CD4-positive, alpha-beta T cell (primary cell): ENCODE measurements at regions not wholly inside any gene's neighbourhood (a gene's known extent, or its start where the extent isn't known, plus 50 kb on each side); places are given as distances from the start of the nearest gene placed in this dataset.

Experiments used
- ATAC-seq: fragments of 200-7000 bp; cut with Tn5 transposase; one replicate; pipeline ENCODE4 v1.10.0; 2022; ENCODE audit warnings: mild to moderate bottlenecking; ENCODE audit not compliant: poor library complexity
- CTCF ChIA-PET: fragments of 350-600 bp; sonication (Branson Sonifier 250); formaldehyde crosslinking; loops from one replicate; lab custom pipeline; 2021; ENCODE audit warnings: antibody characterized with exemption, inconsistent platforms; lab: Charles Lee
- POLR2A ChIA-PET: fragments of 350-600 bp; sonication (Branson Sonifier 250); formaldehyde crosslinking; loops from one replicate; lab custom pipeline; 2021; ENCODE audit warnings: antibody characterized with exemption, inconsistent platforms; lab: Charles Lee
- DNase-seq, 14 experiments: peaks; one replicate each; pipeline ENCODE4 v3.0.0-alpha.2; 2013 to 2020; ENCODE audit warnings: mixed read lengths in 2 of 14
- H3K27ac ChIP-seq, 2 donors: one replicate each; pipeline versions ENCODE4 v1.5.1 to v1.7.0; 2013; ENCODE audit warnings: low read length in 2 of 2, low read depth in 1 of 2, mild to moderate bottlenecking in 1 of 2
- H3K27me3 ChIP-seq, 2 experiments: 1 replicate in 1 of 2; 2 replicates in 1 of 2; pipeline versions ENCODE4 v1.6.1 to v1.7.0; 2013; ENCODE audit warnings: low read length in 2 of 2, control low read depth in 1 of 2, mild to moderate bottlenecking in 1 of 2, moderate library complexity in 1 of 2; ENCODE audit not compliant: insufficient read depth in 2 of 2, control insufficient read depth in 1 of 2
- H3K36me3 ChIP-seq: one replicate; pipeline ENCODE4 v1.6.1; 2013; ENCODE audit warnings: low read length, control low read depth; ENCODE audit not compliant: insufficient read depth
- H3K4me1 ChIP-seq: one replicate; pipeline ENCODE4 v1.6.1; 2013; ENCODE audit warnings: low read length, control low read depth; ENCODE audit not compliant: insufficient read depth
- H3K4me3 ChIP-seq: one replicate; pipeline ENCODE4 v1.5.1; 2013; ENCODE audit warnings: mild to moderate bottlenecking, low read length, moderate library complexity
- H3K9me3 ChIP-seq, 2 experiments: 1 replicate in 1 of 2; 2 replicates in 1 of 2; pipeline versions ENCODE4 v1.6.1 to v1.7.0; 2013; ENCODE audit warnings: low read length in 2 of 2, mild to moderate bottlenecking in 2 of 2, control low read depth in 1 of 2, moderate library complexity in 1 of 2; ENCODE audit not compliant: control insufficient read depth in 1 of 2, insufficient read depth in 1 of 2
- H3K27ac Mint-ChIP-seq: one replicate; pipeline ENCODE4 v1.8.0; 2020; ENCODE audit warnings: mixed read lengths
- H3K27me3 Mint-ChIP-seq: one replicate; pipeline ENCODE4 v1.8.0; 2021; ENCODE audit warnings: mixed read lengths
- H3K36me3 Mint-ChIP-seq: one replicate; pipeline ENCODE4 v1.8.0; 2021; ENCODE audit warnings: low read depth, mixed read lengths
- H3K4me1 Mint-ChIP-seq: one replicate; pipeline ENCODE4 v1.8.0; 2021; ENCODE audit warnings: low read depth, mixed read lengths
- H3K4me3 Mint-ChIP-seq: one replicate; pipeline ENCODE4 v1.8.0; 2020; ENCODE audit warnings: mild to moderate bottlenecking, mixed read lengths
- H3K9me3 Mint-ChIP-seq: one replicate; pipeline ENCODE4 v1.8.0; 2020; ENCODE audit warnings: mixed read lengths
- intact Hi-C, 2 experiments: fragments of 100-400 bp; cut with DNase I in 1 of 2; cut with micrococcal nuclease in 1 of 2; formaldehyde crosslinking; loops; one replicate each; pipeline versions ENCODE4 v1.15.1 to v1.9.0; 2023 to 2025; cut with DNase I, micrococcal nuclease
- TF ChIP-seq, protein P1 (sequence below): fragments of 200-600 bp; IDR thresholded peaks from one replicate; pipeline ENCODE4 v1.8.0; 2022; ENCODE audit warnings: antibody characterized with exemption, mild to moderate bottlenecking

GRCh38 chr2:67142741-67143140 lies 254.4 kb upstream of the ETAA1 start:
- H3K4me1 Mint-ChIP-seq: no peaks in the 10 kb centered on the region
- TF ChIP-seq, protein P1, sequence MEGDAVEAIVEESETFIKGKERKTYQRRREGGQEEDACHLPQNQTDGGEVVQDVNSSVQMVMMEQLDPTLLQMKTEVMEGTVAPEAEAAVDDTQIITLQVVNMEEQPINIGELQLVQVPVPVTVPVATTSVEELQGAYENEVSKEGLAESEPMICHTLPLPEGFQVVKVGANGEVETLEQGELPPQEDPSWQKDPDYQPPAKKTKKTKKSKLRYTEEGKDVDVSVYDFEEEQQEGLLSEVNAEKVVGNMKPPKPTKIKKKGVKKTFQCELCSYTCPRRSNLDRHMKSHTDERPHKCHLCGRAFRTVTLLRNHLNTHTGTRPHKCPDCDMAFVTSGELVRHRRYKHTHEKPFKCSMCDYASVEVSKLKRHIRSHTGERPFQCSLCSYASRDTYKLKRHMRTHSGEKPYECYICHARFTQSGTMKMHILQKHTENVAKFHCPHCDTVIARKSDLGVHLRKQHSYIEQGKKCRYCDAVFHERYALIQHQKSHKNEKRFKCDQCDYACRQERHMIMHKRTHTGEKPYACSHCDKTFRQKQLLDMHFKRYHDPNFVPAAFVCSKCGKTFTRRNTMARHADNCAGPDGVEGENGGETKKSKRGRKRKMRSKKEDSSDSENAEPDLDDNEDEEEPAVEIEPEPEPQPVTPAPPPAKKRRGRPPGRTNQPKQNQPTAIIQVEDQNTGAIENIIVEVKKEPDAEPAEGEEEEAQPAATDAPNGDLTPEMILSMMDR: no peak
- no peaks in the 10 kb centered on the region for H3K27me3 Mint-ChIP-seq
- H3K9me3 ChIP-seq: no peaks in the 10 kb centered on the region
- H3K9me3 Mint-ChIP-seq: no peaks in the 10 kb centered on the region
- ChIA-PET CTCF (no interaction called here), POLR2A (no interaction called here)
- H3K4me3 ChIP-seq: no peak overlapping the region
- no peak overlapping the region for H3K27ac ChIP-seq
- no peaks in the 10 kb centered on the region for H3K36me3 Mint-ChIP-seq
- no peaks in the 10 kb centered on the region for H3K27me3 ChIP-seq
- no peaks in the 10 kb centered on the region for H3K4me1 ChIP-seq
- DNase-seq: no peak
- no peak overlapping the region for H3K27ac Mint-ChIP-seq
- H3K4me3 Mint-ChIP-seq: no peak overlapping the region
- ATAC-seq: no peak
- intact Hi-C loops: no loop called here
- H3K36me3 ChIP-seq: no peaks in the 10 kb centered on the region

- H3K4me3 Mint-ChIP-seq: no peak overlapping the region
- peaks cover 4% of the 10 kb centered on the region for H3K9me3 Mint-ChIP-seq
- ATAC-seq: no peak
- Histone ChIP-seq H3K9me3 (no peaks in the 10 kb centered on the region), H3K4me3 (no peak overlapping the region), H3K27me3 (no peaks in the 10 kb centered on the region), H3K36me3 (no peaks in the 10 kb centered on the region), H3K27ac (no peak overlapping the region), H3K4me1 (no peaks in the 10 kb centered on the region)
- ChIA-PET POLR2A (no interaction called here), CTCF (no interaction called here)
- no peaks in the 10 kb centered on the region for H3K4me1 Mint-ChIP-seq
- intact Hi-C loops: no loop called here
- no peaks in the 10 kb centered on the region for H3K36me3 Mint-ChIP-seq
- TF ChIP-seq, protein P1: no peak
- no peaks in the 10 kb centered on the region for H3K27me3 Mint-ChIP-seq
- DNase-seq: no peak
- H3K27ac Mint-ChIP-seq: no peak overlapping the region
Observed at GRCh38 chr2:67145851-67146250, 251.3 kb upstream of the ETAA1 start.

DNA sequence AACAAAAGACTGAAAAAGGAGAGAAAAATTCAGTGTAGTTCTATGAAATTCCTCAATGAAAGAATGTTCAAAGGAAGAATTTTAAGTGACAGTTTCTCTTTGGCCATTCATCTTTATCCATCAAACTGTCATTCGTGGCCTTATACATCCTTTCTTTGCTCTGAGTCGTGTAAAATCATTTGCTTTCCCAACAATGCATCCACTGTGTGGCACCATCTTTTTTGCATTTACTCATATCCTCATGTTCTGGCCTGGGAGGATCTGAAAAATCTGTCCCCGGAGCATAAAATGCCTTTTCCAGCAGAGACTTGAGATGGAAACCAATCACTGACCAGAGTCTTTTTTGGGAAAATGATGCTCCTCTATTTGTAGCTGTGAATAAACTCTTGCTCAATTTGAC lies 240.3 kb upstream of the ETAA1 start:
- POLR2A ChIA-PET: no interaction called here

More for the DNA sequence above, 240.3 kb upstream of the ETAA1 start:
- H3K27me3 Mint-ChIP-seq: no peaks in the 10 kb centered on the region
- intact Hi-C loops: no loop called here
- Histone ChIP-seq H3K27ac (no peak overlapping the region), H3K9me3 (no peaks in the 10 kb centered on the region), H3K27me3 (no peaks in the 10 kb centered on the region), H3K36me3 (no peaks in the 10 kb centered on the region), H3K4me1 (no peaks in the 10 kb centered on the region), H3K4me3 (no peak overlapping the region)
- peaks cover 2% of the 10 kb centered on the region for H3K9me3 Mint-ChIP-seq
- no peak overlapping the region for H3K4me3 Mint-ChIP-seq
- H3K4me1 Mint-ChIP-seq: no peaks in the 10 kb centered on the region
- DNase-seq: no peak
- TF ChIP-seq, protein P1: no peak
- no peak for ATAC-seq
- CTCF ChIA-PET: no interaction called here
- no peak overlapping the region for H3K27ac Mint-ChIP-seq
- H3K36me3 Mint-ChIP-seq: no peaks in the 10 kb centered on the region
